Upper lobe of left lung (tissue), 6 donors: ENCODE measurements at regions not wholly inside any gene's neighbourhood (a gene's known extent, or its start where the extent isn't known, plus 50 kb on each side); places are given as distances from the start of the nearest gene placed in this dataset.

Experiments used
- ATAC-seq, 2 donors: fragments of 200-7000 bp; cut with Tn5 transposase; one replicate each; pipeline ENCODE4 v1.9.1; 2022; ENCODE audit warnings: mild to moderate bottlenecking in 2 of 2, moderate library complexity in 2 of 2; ENCODE audit not compliant: low FRiP score in 2 of 2
- DNase-seq, 2 donors: peaks; one replicate each; pipeline ENCODE4 v3.0.0-alpha.2; 2019 to 2020
- H3K27ac ChIP-seq, 4 donors: fragments of 200-600 bp; sonication (generic); one replicate each; pipeline ENCODE4 v1.5.1; 2016 to 2019
- H3K27me3 ChIP-seq, 4 donors: fragments of 200-600 bp; sonication (generic); one replicate each; pipeline ENCODE4 v1.5.1; 2017 to 2019
- H3K36me3 ChIP-seq, 4 donors: fragments of 200-600 bp; sonication (generic); one replicate each; pipeline ENCODE4 v1.5.1; 2016 to 2019
- H3K4me1 ChIP-seq, 4 donors: fragments of 200-600 bp; sonication (generic); one replicate each; pipeline ENCODE4 v1.5.1; 2018 to 2019
- H3K4me3 ChIP-seq, 4 donors: fragments of 200-600 bp; sonication (generic); one replicate each; pipeline ENCODE4 v1.5.1; 2017 to 2019; ENCODE audit warnings: mild to moderate bottlenecking in 2 of 4, moderate library complexity in 1 of 4
- H3K9me3 ChIP-seq, 4 donors: fragments of 200-600 bp; sonication (generic); one replicate each; pipeline ENCODE4 v1.5.1; 2018 to 2019
- EP300 ChIP-seq, 4 donors: sonication (generic); formaldehyde crosslinking; IDR thresholded peaks; one replicate each; pipeline ENCODE4 v1.5.1; 2017; ENCODE audit warnings: antibody characterized with exemption in 4 of 4, control low read depth in 2 of 4
- POLR2A ChIP-seq, 4 donors: fragments of 450-650 bp; IDR thresholded peaks; one replicate each; pipeline ENCODE4 v1.5.1; 2016 to 2017; ENCODE audit warnings: antibody characterized with exemption in 4 of 4, mild to moderate bottlenecking in 2 of 4
- POLR2AphosphoS5 ChIP-seq, 2 donors: sonication (generic); formaldehyde crosslinking; IDR thresholded peaks; one replicate each; pipeline ENCODE4 v1.5.1; 2017; ENCODE audit warnings: antibody characterized with exemption in 2 of 2
- WGBS, 2 donors: methylation state at CpG; one replicate each; pipeline ENCODE4 v1.1.5; 2017 to 2018; 5-methylcytosine and 5-hydroxymethylcytosine counted together
- TF ChIP-seq, protein P1 (sequence below), 6 experiments: fragments of 450-650 bp in 4 of 6; fragments of 200-600 bp in 2 of 6; sonication (generic) in 2 of 6; IDR thresholded peaks; one replicate each; pipeline ENCODE4 v1.5.1; 2016 to 2019; ENCODE audit warnings: antibody characterized with exemption in 6 of 6
- donor health status: DM: no; HTN: no; CAD: no; lungs with moderate emphysema.
- donor health status: DM: no; HTN: yes; CAD: no; lungs with severe emphysema.

GRCh38 chr14:97107080-97107479 is 309.9 kb downstream of the VRK1 start:
- H3K36me3 ChIP-seq, result no peaks in the 10 kb centered on the region
- no peak for ATAC-seq
- peaks cover 0 to 9% (median 4%) of the 10 kb centered on the region in 4 donors for H3K9me3 ChIP-seq
- no peaks in the 10 kb centered on the region for H3K4me1 ChIP-seq
- no peaks in the 10 kb centered on the region for H3K27me3 ChIP-seq
- H3K4me3 ChIP-seq, result no peak overlapping the region
- 82 to 90% methylated on average over 9 of the region's 9 CpGs for WGBS, 2 donors
- TF ChIP-seq POLR2A (IDR thresholded peaks at IDR 0.05), result no peak
- TF ChIP-seq, protein P1, sequence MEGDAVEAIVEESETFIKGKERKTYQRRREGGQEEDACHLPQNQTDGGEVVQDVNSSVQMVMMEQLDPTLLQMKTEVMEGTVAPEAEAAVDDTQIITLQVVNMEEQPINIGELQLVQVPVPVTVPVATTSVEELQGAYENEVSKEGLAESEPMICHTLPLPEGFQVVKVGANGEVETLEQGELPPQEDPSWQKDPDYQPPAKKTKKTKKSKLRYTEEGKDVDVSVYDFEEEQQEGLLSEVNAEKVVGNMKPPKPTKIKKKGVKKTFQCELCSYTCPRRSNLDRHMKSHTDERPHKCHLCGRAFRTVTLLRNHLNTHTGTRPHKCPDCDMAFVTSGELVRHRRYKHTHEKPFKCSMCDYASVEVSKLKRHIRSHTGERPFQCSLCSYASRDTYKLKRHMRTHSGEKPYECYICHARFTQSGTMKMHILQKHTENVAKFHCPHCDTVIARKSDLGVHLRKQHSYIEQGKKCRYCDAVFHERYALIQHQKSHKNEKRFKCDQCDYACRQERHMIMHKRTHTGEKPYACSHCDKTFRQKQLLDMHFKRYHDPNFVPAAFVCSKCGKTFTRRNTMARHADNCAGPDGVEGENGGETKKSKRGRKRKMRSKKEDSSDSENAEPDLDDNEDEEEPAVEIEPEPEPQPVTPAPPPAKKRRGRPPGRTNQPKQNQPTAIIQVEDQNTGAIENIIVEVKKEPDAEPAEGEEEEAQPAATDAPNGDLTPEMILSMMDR (IDR thresholded peaks at IDR 0.05), result no peak
- no peak for TF ChIP-seq EP300 (IDR thresholded peaks at IDR 0.05)
- no peak for TF ChIP-seq POLR2AphosphoS5 (IDR thresholded peaks at IDR 0.05)
- no peak overlapping the region for H3K27ac ChIP-seq
- no peak for DNase-seq

DNA sequence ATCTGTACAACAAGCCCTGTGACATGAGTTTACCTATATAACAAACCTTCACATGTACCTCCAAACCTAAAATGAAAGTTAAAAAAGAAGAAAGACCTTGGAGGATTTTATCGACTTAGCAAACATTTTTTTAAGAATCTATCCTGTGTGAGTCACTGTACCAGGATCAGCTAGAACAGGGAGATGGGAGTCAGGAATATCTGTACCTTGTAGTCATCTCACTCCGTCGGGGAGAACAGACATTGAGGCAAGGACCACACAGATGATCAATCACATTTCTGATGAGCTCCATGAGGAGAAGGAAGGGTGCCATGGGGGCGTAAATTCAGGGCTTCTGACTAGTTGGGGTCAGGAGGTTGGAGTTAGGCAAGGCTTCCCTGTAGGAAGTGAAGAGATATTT is 310.6 kb downstream of the VRK1 start:
- Histone ChIP-seq H3K36me3 (no peaks in the 10 kb centered on the region), H3K27me3 (no peaks in the 10 kb centered on the region), H3K27ac (no peak overlapping the region), H3K4me1 (no peaks in the 10 kb centered on the region), H3K4me3 (no peak overlapping the region), H3K9me3 (peaks cover 0 to 9% (median 4%) of the 10 kb centered on the region in 4 donors)
- TF ChIP-seq, protein P1 (IDR thresholded peaks at IDR 0.05), result no peak
- TF ChIP-seq POLR2A (IDR thresholded peaks at IDR 0.05) (no peak), POLR2AphosphoS5 (IDR thresholded peaks at IDR 0.05) (no peak), EP300 (IDR thresholded peaks at IDR 0.05) (no peak)
- 80 to 90% methylated on average over 4 of the region's 4 CpGs for WGBS, 2 donors
- ATAC-seq, result no peak
- no peak for DNase-seq

GRCh38 chr14:97109234-97109633 is 312.1 kb downstream of the VRK1 start:
- H3K36me3 ChIP-seq, result no peaks in the 10 kb centered on the region
- ATAC-seq (no peak), DNase-seq (no peak)
- no peak overlapping the region for H3K4me3 ChIP-seq
- H3K27ac ChIP-seq, result no peak overlapping the region
- no peaks in the 10 kb centered on the region for H3K4me1 ChIP-seq
- 78 to 79% methylated on average over 5 to 7 of the region's 7 CpGs for WGBS, 2 donors
- no peak for TF ChIP-seq POLR2A (IDR thresholded peaks at IDR 0.05)
- TF ChIP-seq, protein P1 (IDR thresholded peaks at IDR 0.05), result no peak
- no peak for TF ChIP-seq POLR2AphosphoS5 (IDR thresholded peaks at IDR 0.05)
- no peak for TF ChIP-seq EP300 (IDR thresholded peaks at IDR 0.05)
- H3K9me3 ChIP-seq, result peaks cover 0 to 9% (median 4%) of the 10 kb centered on the region in 4 donors
- no peaks in the 10 kb centered on the region for H3K27me3 ChIP-seq

- TF ChIP-seq POLR2AphosphoS5 (IDR thresholded peaks at IDR 0.05) (no peak), EP300 (IDR thresholded peaks at IDR 0.05) (no peak), POLR2A (IDR thresholded peaks at IDR 0.05) (no peak)
- TF ChIP-seq, protein P1 (IDR thresholded peaks at IDR 0.05), result no peak
- H3K4me1 ChIP-seq, result no peaks in the 10 kb centered on the region
- no peaks in the 10 kb centered on the region for H3K36me3 ChIP-seq
- 46 to 52% methylated on average over 7 of the region's 7 CpGs for WGBS, 2 donors
- no peaks in the 10 kb centered on the region for H3K27me3 ChIP-seq
- ATAC-seq, result no peak
- no peak overlapping the region for H3K27ac ChIP-seq
- H3K9me3 ChIP-seq, result peaks cover 0 to 9% (median 4%) of the 10 kb centered on the region in 4 donors
- no peak for DNase-seq
- H3K4me3 ChIP-seq, result no peak overlapping the region
These were observed 316.2 kb downstream of the VRK1 start for GRCh38 chr14:97113339-97113738.

DNA sequence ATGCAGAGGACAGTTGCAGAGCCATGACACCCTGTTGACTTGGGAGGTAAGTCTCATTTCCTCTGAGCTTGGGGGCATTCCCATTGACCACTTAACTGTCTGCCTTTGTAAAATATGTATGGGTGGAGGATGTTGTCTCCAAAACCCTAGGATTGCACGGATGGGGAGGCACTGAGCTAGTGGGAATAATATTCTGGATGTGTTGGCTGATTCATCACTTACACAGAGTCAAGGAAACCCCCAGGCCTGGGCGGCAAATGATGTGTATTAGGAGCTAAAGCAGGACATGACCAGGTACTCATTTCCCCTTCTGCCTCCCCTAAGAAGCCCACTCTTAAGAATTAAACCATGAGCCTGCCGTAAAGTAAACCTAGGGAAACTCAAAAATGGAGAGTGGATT is 319.4 kb downstream of the VRK1 start:
- Histone ChIP-seq H3K9me3 (no peaks in the 10 kb centered on the region), H3K27me3 (no peaks in the 10 kb centered on the region), H3K36me3 (no peaks in the 10 kb centered on the region), H3K27ac (no peak overlapping the region), H3K4me3 (no peak overlapping the region), H3K4me1 (no peaks in the 10 kb centered on the region)
- DNase-seq, result no peak
- WGBS, 2 donors, result 72 to 82% methylated on average over 3 of the region's 3 CpGs
- no peak for ATAC-seq
- TF ChIP-seq, protein P1 (IDR thresholded peaks at IDR 0.05), result no peak
- TF ChIP-seq POLR2A (IDR thresholded peaks at IDR 0.05) (no peak), POLR2AphosphoS5 (IDR thresholded peaks at IDR 0.05) (no peak), EP300 (IDR thresholded peaks at IDR 0.05) (no peak)
